NCI-H524 (cell line): ENCODE measurements at regions not wholly inside any gene's neighbourhood (a gene's known extent, or its start where the extent isn't known, plus 50 kb on each side); places are given as distances from the start of the nearest gene placed in this dataset.
"Not testable (repeated sequence)": the region's sequence is repeated elsewhere in the genome, so short reads cannot be mapped to it uniquely, and the experiment has no call there.

Experiments
- DNase-seq, 2 experiments: peaks; one replicate each; lab custom pipeline; 2025; lab: John Stamatoyannopoulos, UW

- DNase-seq, result no peak
These were observed 260.5 kb downstream of the NXPE2 start for GRCh38 chr11:114938799-114939198.

DNA sequence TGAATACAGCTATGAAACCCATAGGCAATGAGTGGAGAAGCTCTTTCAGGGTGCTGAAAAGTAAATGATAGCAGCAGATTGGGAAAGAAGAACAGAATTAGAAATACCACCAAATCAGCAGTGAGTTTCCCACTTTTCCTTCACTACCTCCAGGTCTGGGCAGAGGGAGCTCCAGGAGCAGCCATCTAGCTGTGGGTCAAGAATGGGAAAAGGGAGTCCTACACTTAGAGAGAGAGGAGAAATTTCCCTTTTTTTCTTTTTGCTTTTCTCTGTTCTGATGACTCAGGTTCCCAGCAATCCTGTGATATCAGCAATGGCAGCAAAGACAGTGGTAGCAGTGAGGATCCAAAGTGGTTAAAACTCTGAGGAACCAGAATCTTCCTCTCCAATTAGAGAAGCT lies 263.9 kb downstream of the NXPE2 start:
- DNase-seq, result no peak

DNA sequence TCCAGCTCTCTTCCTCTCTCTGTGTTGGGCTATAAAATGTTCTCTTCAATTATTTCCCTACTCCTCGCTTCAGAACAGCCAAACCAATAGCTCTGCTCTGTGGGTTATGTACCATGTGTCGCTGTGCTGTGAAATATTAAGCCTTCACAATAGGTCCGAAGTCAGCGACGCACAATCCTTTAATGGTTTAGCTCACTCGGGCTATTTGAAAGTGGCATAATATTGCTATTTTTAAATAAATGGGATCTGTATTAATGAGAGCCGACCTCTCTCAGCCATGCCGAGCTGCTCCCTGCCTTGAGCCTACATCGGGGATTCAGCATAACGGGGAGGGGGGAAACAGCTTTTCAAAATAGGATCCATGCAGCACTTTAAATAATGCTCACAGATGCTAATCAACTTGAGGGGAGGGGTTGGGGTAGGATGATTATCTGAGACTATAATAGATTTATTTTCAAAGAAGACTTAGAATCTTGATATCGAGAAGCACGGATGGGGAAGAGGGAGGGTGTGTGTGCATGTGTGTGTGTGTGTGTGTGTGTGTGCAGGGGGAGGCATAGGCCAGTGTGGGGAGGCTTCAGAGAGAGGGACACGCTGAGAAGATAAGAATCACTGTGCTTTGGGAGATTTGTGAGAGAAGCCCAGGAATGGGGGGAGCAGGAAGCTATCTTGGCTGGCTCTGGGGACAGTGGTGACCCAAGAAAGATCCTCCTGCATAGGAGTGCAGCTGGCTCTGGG lies 271.5 kb downstream of the NXPE2 start:
- DNase-seq, result no peak

DNA sequence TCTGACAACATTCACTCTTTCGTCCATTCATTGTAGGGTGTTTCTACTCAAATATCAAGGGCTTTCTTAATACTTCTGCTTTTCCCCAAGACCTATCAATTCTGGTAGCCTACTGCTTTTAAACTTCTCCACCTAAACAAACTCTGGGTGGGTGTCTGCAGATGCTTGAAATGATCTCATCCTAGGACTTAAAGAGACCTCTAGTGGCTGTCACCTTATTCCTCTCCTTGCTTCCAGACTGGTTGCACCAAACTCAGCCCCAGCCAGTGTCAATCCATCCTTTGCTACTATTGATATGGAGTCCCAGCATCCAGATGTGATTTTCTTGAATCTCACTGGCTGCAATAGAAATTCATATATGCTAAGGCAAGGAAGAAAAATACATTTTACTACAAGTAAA lies 274.7 kb downstream of the NXPE2 start:
- peak in 1 of 2 experiments; percentile 22 for DNase-seq

- no peak for DNase-seq
These were observed 277.6 kb downstream of the NXPE2 start for GRCh38 chr11:114955923-114956322.

- DNase-seq, result no peak
These were observed 278.2 kb downstream of the NXPE2 start for GRCh38 chr11:114956566-114956965.

GRCh38 chr11:114959953-114960505 lies 281.7 kb downstream of the NXPE2 start:
- no peak for DNase-seq

GRCh38 chr11:114960819-114961218 lies 282.5 kb downstream of the NXPE2 start:
- DNase-seq, result not testable (repeated sequence)

GRCh38 chr11:114964676-114965214 lies 286.4 kb downstream of the NXPE2 start:
- no peak for DNase-seq

DNA sequence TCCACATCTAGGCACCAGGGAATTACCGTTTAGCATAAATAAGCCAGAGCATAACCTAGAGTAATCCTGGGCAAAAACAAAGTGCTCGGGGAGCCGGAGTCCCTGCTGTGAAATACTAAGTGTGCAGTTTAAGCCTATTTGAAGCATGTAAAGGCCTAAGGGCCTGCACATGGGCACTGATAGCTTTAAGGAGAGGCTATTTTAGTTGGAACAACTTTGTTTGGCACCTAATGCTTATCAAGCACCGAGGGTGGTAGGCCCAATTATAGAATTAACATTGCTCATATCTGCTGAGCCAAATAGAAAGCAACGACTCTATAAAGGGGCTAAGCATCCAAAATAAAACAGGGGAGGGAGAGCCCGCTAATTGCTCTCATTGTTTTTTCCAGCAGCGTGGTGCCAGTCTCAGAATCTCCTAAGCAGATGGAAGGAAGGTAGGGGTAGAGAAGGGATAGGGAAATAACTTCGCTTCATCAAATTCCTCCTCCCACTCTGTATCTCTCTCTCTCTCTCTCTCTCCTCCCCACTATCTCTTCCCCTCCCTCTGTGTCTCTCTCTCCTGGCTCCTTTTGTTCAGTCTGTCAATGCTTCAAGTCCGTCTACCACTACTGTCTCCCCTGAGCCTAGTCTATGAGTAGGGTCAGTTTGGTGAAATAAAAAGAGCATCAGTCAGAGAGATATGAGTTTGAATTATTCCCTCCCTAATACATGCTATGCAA lies 292.8 kb downstream of the NXPE2 start:
- DNase-seq, result no peak

- no peak for DNase-seq
These were observed 293.8 kb downstream of the NXPE2 start for GRCh38 chr11:114972105-114972504.

DNA sequence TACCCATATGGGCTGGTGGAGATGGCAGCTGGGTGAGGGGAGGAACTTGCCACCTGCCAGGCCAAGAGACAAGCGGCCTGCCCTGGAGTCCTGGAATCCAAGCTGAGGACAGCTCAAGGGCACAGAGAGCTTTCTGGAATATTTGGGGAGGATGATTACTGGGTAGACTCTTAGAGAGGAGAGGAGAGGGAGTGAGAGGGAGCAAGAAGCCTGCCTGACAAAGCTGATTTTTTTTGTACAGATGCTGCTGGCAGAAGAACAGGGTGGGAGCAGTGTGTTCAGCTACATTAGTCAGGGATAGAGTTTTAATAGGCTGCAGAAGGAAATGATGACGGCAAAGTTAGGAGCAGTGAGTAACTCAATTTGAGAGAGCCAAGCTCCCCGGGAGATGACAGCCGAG lies 299.3 kb downstream of the NXPE2 start:
- no peak for DNase-seq

- no peak for DNase-seq
These were observed 303.8 kb downstream of the NXPE2 start for GRCh38 chr11:114982141-114982540.

DNA sequence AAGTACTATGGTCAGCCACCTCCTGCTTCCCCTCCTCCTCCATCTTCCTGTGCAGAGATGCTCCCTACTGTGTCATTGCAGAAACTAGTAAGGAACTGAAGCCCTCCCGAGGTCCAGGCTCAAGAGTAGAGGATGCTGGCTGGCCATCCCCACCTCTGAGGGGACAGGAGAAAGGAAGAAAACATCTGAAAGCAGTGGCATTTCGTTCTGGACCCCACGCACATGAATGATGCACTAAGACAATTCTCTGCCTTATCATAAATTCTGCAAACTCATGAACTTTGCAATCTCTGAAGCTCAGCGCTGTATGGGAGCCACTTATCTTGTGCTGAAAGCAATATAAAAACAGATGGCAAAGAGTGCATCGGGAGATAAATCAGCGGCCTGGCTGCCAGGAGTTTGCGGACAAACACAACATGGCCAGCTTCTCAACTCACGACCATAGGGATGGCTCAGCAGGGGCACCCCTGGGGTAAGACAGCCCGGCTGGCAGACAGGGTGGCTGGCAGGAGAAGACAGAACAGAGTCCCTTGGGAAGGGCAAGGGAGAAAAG lies 306.4 kb downstream of the NXPE2 start:
- DNase-seq, result peak in 1 of 2 experiments; percentile 25

- no peak for DNase-seq
These were observed 308.0 kb downstream of the NXPE2 start for GRCh38 chr11:114986365-114986764.

DNA sequence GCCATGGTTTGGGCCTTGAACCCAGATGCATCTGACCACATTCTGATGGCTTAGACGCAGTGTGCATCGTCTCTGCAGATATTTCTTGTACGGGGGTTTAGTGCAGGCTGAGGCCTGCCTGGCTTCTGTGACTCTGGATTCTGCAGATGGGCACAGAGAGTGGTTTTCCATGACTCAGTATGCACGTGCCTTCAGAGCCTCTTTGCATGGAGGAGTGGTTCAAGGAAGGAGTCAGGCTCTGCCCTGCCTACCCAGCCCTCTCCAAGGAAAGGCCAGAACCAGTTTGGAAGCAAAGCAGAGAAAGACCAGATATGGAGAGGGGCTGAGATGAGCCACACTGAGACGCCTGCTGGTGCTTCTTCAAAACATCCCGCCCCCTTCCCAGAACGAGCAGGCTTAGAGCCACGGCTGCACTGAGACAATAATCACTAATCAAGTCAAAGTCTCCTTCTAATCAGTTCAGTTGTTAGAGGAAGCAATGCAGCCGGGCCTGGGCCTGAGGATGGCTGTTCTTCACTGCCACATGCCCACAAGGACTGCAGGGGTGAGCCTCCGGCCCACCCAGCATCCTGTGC lies 308.9 kb downstream of the NXPE2 start:
- DNase-seq, result no peak

DNA sequence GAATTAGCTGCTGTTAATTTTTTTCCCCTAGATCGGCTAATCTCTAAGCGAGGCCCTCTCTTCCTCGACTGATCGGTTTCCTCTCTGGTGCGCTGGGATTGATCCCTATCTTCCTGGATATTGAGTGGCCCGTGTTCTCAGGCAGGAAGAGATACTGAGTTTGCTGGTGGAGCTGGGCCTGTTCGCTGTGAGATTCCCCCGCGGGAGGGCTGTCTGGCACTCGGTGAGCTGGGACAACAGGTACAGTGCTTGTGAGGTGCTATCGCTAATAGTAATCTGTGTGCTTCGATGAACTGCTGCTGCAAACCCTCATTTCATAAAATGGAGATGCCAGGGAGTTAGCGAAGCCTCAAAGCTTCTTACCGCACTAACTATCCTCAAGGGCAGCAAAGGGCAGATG lies 310.3 kb downstream of the NXPE2 start:
- DNase-seq, result no peak

GRCh38 chr11:114989536-114989935 lies 311.2 kb downstream of the NXPE2 start:
- DNase-seq, result no peak

DNA sequence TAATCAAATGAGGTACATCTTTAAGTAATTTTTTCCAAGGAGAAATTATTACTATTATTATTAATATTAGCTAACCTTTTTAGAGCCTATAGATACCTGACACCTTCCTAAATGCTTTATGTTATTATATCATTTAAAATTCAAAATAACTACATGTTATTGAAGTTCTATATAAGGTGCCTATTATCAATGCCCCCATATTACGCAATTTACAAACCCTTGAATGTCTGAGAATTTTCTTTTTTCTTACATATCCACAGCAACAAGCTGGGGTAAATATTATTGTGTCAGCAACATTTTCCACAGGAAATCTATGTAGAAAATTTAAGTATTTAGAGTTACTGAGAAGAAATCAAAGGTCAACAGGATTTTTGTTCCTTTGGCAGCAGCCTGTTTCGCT lies 327.3 kb downstream of the NXPE2 start:
- no peak for DNase-seq

- DNase-seq, result no peak
These were observed 329.5 kb downstream of the NXPE2 start for GRCh38 chr11:115007851-115008250.

DNA sequence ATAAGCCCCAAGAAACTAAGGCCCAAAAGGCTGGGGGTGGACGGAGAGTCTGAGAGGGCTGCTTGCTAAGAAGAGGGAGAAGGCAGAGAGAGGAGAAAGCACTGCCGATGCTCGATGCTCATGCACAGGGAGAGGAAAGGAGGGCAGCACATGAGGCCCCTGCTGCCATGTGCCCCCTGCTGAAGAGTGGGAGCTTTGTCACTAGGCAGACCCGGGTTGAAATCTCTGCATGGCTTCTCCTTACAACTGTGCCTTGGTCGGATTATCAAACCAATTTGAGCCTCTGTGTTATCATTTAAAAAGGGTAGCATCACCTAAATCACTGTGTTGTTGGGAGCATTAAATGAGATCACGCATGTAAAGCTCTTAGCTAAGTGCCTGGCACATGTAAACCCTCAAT lies 330.5 kb downstream of the NXPE2 start:
- DNase-seq, result peak; percentile 33 to 82

DNA sequence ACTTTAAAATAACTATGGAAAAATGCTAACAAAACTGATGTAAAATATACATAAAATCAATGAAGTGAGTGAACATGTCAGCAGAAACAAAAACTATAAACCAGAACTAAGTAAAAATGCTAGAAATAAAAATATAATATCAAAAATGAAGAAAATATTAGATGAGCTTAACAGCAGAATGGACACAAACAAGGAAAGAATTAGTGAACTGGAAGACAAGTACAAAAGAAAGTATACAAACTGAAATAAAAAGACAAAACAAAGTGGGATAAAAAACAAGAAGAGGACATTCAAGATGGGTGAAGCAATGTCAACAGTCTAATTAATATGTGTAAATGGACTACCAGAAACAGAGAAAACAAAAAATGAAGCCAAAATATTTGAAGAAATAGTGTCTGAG lies 339.2 kb downstream of the NXPE2 start:
- no peak for DNase-seq
